OCI-LY3 (cell line): ENCODE measurements at regions not wholly inside any gene's neighbourhood (a gene's known extent, or its start where the extent isn't known, plus 50 kb on each side); places are given as distances from the start of the nearest gene placed in this dataset.

ENCODE experiments used
- EZH2phosphoT487 ChIP-seq: fragments of 200-600 bp; shearing (Covaris generic); IDR thresholded peaks from 2 replicates; pipeline ENCODE4 v1.6.1; 2018; ENCODE audit warnings: antibody characterized with exemption, mixed run types, low read depth
- TF ChIP-seq, protein P1 (sequence below): fragments of 200-600, 300-600 bp; sonication (generic); IDR thresholded peaks from 2 replicates; pipeline ENCODE4 v1.5.1; 2014; ENCODE audit warnings: antibody characterized with exemption, low read length, low read depth

GRCh38 chr6:144392536-144392935 is 107.4 kb downstream of the UTRN start:
- TF ChIP-seq, protein P1, sequence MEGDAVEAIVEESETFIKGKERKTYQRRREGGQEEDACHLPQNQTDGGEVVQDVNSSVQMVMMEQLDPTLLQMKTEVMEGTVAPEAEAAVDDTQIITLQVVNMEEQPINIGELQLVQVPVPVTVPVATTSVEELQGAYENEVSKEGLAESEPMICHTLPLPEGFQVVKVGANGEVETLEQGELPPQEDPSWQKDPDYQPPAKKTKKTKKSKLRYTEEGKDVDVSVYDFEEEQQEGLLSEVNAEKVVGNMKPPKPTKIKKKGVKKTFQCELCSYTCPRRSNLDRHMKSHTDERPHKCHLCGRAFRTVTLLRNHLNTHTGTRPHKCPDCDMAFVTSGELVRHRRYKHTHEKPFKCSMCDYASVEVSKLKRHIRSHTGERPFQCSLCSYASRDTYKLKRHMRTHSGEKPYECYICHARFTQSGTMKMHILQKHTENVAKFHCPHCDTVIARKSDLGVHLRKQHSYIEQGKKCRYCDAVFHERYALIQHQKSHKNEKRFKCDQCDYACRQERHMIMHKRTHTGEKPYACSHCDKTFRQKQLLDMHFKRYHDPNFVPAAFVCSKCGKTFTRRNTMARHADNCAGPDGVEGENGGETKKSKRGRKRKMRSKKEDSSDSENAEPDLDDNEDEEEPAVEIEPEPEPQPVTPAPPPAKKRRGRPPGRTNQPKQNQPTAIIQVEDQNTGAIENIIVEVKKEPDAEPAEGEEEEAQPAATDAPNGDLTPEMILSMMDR, result no peak
- TF ChIP-seq EZH2phosphoT487, result no peak
